ENCODE measurements at regions not wholly inside any gene's neighbourhood (a gene's known extent, or its start where the extent isn't known, plus 50 kb on each side); places are given as distances from the start of the nearest gene placed in this dataset.

GRCh38 chr17:33653399-33653788 lies 360.3 kb upstream of the ASIC2 start (continued):
- TF ChIP-seq ZBTB4 (CRISPR knock-in tag; IDR thresholded peaks at IDR 0.05), result no peak
- TF ChIP-seq ZNF274 (IDR thresholded peaks at IDR 0.05; ENCODE audit: insufficient read depth, insufficient read length), result no peak
- no peak for TF ChIP-seq ATF7 (IDR thresholded peaks at IDR 0.05; ENCODE audit: low read depth)
- TF ChIP-seq EED (IDR thresholded peaks at IDR 0.05; ENCODE audit: low read depth), result no peak
- TF ChIP-seq PBX3 (IDR thresholded peaks at IDR 0.05; ENCODE audit: insufficient replicate concordance, low read depth, low read length), result no peak
- no peak for TF ChIP-seq CREB1 (IDR thresholded peaks at IDR 0.05; ENCODE audit: low read depth)

- Histone ChIP-seq H3K9ac (ENCODE audit: control insufficient read depth, insufficient read depth, low read length) (no peak overlapping the region), H3K79me2 (ENCODE audit: control insufficient read depth, insufficient read depth, low read length) (no peaks in the 10 kb centered on the region), H3K36me3 (ENCODE audit: control insufficient read depth in 2 of 2, insufficient read depth in 2 of 2, low read length in 1 of 2) (no peaks in the 10 kb centered on the region), H3K4me2 (ENCODE audit: control insufficient read depth, insufficient read depth) (no peak overlapping the region), H3K9me3 (replicated peaks; ENCODE audit: control insufficient read depth, insufficient read depth, low read length) (no peaks in the 10 kb centered on the region), H3K27me3 (replicated peaks in 1 of 2; ENCODE audit: control insufficient read depth in 2 of 2, insufficient read depth in 2 of 2, low read length in 1 of 2) (no peaks in the 10 kb centered on the region; a peak in 1 of 4 replicates), H4K20me1 (ENCODE audit: control insufficient read depth, insufficient read depth) (no peaks in the 10 kb centered on the region), H2AFZ (ENCODE audit: control insufficient read depth, low read depth, low read length) (no peak overlapping the region), H3K4me1 (ENCODE audit: control insufficient read depth, insufficient read depth, low read length) (no peaks in the 10 kb centered on the region), H3K27ac (ENCODE audit: control insufficient read depth, insufficient read depth) (no peak overlapping the region), H3K4me3 (no peak overlapping the region)
- POLR2A ChIA-PET, result no interaction called here
- no TSS peak for BruUV-seq (replicated peaks)
- CTCF ChIA-PET, result no interaction called here
- WGBS (ENCODE audit: insufficient coverage, insufficient replicate concordance, low lambda C conversion rate, missing lambda C conversion rate), result 47% methylated on average over 4 of the region's 4 CpGs
- ATAC-seq (no peak), DNase-seq (ENCODE audit: low read depth, low spot score) (no peak), FAIRE-seq (no peak)
- SMC1A ChIA-PET (ENCODE audit: uncharacterized antibody, unreplicated experiment), result no interaction called here
- in situ Hi-C loops (cut with MboI) (no loop called here), intact Hi-C loops (cut with micrococcal nuclease; ENCODE audit: unreplicated experiment) (no loop called here)
- RAD21 ChIA-PET (ENCODE audit: unreplicated experiment), result no interaction called here
- TF ChIP-seq IRF4 (IDR thresholded peaks at IDR 0.05; ENCODE audit: low read depth, low read length) (no peak), E2F4 (IDR thresholded peaks at IDR 0.05; ENCODE audit: low read depth, low read length) (no peak), NFXL1 (IDR thresholded peaks at IDR 0.05; ENCODE audit: borderline replicate concordance) (no peak), SIX5 (IDR thresholded peaks at IDR 0.05; ENCODE audit: low read depth, low read length, severe bottlenecking) (no peak), IRF3 (IDR thresholded peaks at IDR 0.05) (no peak), ZBTB11 (CRISPR knock-in tag; IDR thresholded peaks at IDR 0.05) (no peak), HDAC2 (IDR thresholded peaks at IDR 0.05) (no peak), ATF3 (IDR thresholded peaks at IDR 0.05; ENCODE audit: borderline replicate concordance, extremely low read depth, low read depth, low read length) (no peak)
These were observed 364.1 kb upstream of the ASIC2 start for GRCh38 chr17:33657181-33657580.

All from GM12878 (cell line).